ENCODE measurements at regions not wholly inside any gene's neighbourhood (a gene's known extent, or its start where the extent isn't known, plus 50 kb on each side); places are given as distances from the start of the nearest gene placed in this dataset.

DNA sequence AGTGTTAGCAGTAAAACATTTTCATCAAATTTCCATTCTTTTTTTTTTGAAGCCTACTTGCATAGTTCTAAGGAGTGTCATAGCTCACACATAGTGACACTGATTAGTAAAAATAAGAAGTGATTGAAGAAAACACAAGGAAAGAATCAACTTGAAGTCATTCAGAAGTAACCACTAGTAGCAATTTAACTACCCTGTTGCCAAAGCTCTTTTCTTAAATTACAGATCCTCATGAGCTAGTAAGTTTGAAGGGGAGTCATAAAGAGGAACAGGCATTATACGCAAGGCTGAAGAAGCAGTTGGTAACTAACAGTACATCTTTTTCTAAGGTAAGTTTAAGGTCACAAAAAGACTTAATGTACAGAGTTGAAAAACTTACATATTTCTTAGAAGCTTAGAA lies 332.2 kb downstream of the CHRM3 start:
- H3K4me3 Mint-ChIP-seq = no peak overlapping the region
- POLR2A ChIA-PET = no interaction called here
- TF ChIP-seq NR1H2 (CRISPR knock-in tag; IDR thresholded peaks at IDR 0.05) = no peak
- TF ChIP-seq MXD4 (CRISPR knock-in tag; IDR thresholded peaks at IDR 0.05; ENCODE audit: borderline replicate concordance) = no peak
- H3K4me1 Mint-ChIP-seq = peaks cover 2% of the 10 kb centered on the region
- no peaks in the 10 kb centered on the region for H3K9me3 Mint-ChIP-seq
- H3K27ac Mint-ChIP-seq = no peak overlapping the region
- ATAC-seq (no peak), DNase-seq (ENCODE audit: low spot score) (no peak)
- no peaks in the 10 kb centered on the region for H3K27me3 Mint-ChIP-seq (ENCODE audit: low read depth)
- CTCF ChIA-PET = no interaction called here
- no peaks in the 10 kb centered on the region for H3K36me3 Mint-ChIP-seq

GRCh38 chr1:239718997-239719628 lies 332.7 kb downstream of the CHRM3 start:
- Mint-ChIP-seq H3K9me3 (no peaks in the 10 kb centered on the region), H3K4me3 (no peak overlapping the region), H3K27me3 (ENCODE audit: low read depth) (no peaks in the 10 kb centered on the region), H3K27ac (no peak overlapping the region), H3K4me1 (no peaks in the 10 kb centered on the region), H3K36me3 (no peaks in the 10 kb centered on the region)
- ChIA-PET CTCF (interaction anchor here (0.8 kb wide), 1 partner anchor 179 kb away, joined by 5 read pairs; no protein-coding TSS in a partner anchor), POLR2A (no interaction called here)
- DNase-seq (ENCODE audit: low spot score) (no peak), ATAC-seq (no peak)
- no peak for TF ChIP-seq CDX4 (CRISPR knock-in tag; IDR thresholded peaks at IDR 0.05; ENCODE audit: borderline replicate concordance)
- TF ChIP-seq CREB1 (CRISPR knock-in tag; IDR thresholded peaks at IDR 0.05) = no peak
- no peak for TF ChIP-seq ATF2 (CRISPR knock-in tag; IDR thresholded peaks at IDR 0.05; ENCODE audit: borderline replicate concordance, low read depth)

DNA sequence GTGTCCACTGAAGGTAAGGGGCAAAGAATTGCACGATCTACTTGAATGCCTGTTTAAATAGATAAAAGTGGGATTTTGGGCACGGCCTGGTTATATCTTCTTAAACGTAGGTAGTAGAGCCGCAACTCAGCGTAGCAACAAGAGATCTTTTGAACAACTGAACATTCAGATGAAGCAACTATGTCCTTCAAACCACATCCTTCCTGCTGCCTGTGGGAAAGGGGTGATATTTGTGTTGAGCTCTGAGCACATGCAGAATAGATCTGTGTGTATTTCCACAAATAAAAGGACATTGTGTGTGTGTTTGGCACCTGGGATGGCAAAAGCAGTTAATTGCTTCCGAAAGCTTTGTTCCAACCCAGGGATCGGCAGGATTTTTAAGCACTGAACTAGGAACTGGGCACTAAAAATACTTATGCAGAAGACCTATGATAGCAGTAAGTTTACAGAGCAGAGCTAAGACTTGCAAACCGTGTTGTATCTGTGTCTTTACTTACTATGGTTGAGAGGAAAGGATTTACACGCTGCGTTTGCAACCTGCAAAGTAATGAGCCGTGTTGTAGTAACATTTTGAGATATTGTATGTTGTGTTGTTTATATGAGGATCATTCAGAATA lies 333.4 kb downstream of the CHRM3 start:
- ChIA-PET CTCF (interaction anchor here (0.8 kb wide), 1 partner anchor 178 kb away, joined by 5 read pairs; no protein-coding TSS in a partner anchor), POLR2A (no interaction called here)
- Mint-ChIP-seq H3K9me3 (no peaks in the 10 kb centered on the region), H3K36me3 (no peaks in the 10 kb centered on the region), H3K27me3 (ENCODE audit: low read depth) (no peaks in the 10 kb centered on the region), H3K4me1 (no peaks in the 10 kb centered on the region), H3K4me3 (no peak overlapping the region), H3K27ac (no peak overlapping the region)
- no peak for TF ChIP-seq E2F4 (CRISPR knock-in tag; IDR thresholded peaks at IDR 0.05; ENCODE audit: borderline replicate concordance, low read depth)
- no peak for TF ChIP-seq PRDM15 (CRISPR knock-in tag; IDR thresholded peaks at IDR 0.05)
- TF ChIP-seq, protein P1, sequence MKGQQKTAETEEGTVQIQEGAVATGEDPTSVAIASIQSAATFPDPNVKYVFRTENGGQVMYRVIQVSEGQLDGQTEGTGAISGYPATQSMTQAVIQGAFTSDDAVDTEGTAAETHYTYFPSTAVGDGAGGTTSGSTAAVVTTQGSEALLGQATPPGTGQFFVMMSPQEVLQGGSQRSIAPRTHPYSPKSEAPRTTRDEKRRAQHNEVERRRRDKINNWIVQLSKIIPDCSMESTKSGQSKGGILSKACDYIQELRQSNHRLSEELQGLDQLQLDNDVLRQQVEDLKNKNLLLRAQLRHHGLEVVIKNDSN (CRISPR knock-in tag; IDR thresholded peaks at IDR 0.05) = no peak
- no peak for TF ChIP-seq CREB1 (CRISPR knock-in tag; IDR thresholded peaks at IDR 0.05)
- no peak for TF ChIP-seq NR3C1 (CRISPR knock-in tag; conservative IDR thresholded peaks at IDR 0.05; ENCODE audit: low read depth)
- no peak for ATAC-seq
- DNase-seq (ENCODE audit: low spot score) = no peak

GRCh38 chr1:239722035-239722434 lies 335.7 kb downstream of the CHRM3 start:
- POLR2A ChIA-PET = no interaction called here
- H3K36me3 Mint-ChIP-seq = no peaks in the 10 kb centered on the region
- H3K9me3 Mint-ChIP-seq = no peaks in the 10 kb centered on the region
- no peak overlapping the region for H3K27ac Mint-ChIP-seq
- no peak for TF ChIP-seq E2F1 (CRISPR knock-in tag; IDR thresholded peaks at IDR 0.05)
- CTCF ChIA-PET = no interaction called here
- no peaks in the 10 kb centered on the region for H3K4me1 Mint-ChIP-seq
- no peaks in the 10 kb centered on the region for H3K27me3 Mint-ChIP-seq (ENCODE audit: low read depth)
- H3K4me3 Mint-ChIP-seq = no peak overlapping the region
- ATAC-seq = no peak
- DNase-seq (ENCODE audit: low spot score) = no peak

All from WTC11 (cell line).